ACHN (cell line): ENCODE measurements at regions not wholly inside any gene's neighbourhood (a gene's known extent, or its start where the extent isn't known, plus 50 kb on each side); places are given as distances from the start of the nearest gene placed in this dataset.
A peak's percentile ranks its signal among the peaks of the same experiment; 100 is the strongest.

Source experiments
- DNase-seq: peaks from one replicate; pipeline ENCODE4 v3.0.0-alpha.2; 2015
- in situ Hi-C: cut with HindIII; loops from 2 replicates; pipeline ENCODE4 v1.10.0; 2017; ENCODE audit warnings: low sequenced_read_pairs, low pct_ligation_motif_present, low pct_unique_long_range_greater_than_20kb

DNA sequence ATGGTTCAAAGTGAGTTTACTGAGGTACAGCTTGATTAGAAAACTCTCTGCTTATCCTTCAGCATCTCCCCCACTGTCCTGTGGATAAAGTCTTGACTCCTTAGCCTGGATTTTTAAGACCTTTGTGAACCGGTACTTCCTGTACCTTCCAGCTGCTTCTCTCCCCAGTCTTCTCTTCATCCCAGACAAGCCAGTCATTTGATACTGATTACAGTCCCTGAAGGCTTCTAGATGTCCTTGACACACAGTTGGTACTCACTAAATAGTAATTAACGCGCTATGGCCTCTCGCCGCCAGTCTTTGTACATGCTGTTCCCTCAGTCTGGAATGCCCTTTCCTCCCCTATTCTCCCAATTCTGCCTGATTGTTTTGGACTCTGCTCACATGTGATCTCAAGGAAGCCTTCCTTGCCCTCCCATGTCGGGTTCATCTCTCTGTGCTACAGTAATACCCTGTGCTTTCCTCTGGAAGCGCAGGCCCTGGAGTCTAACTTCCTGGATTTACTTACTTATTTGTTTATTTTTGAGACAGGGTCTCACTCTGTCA, 50.6 kb upstream of the PTGR2 start:
- in situ Hi-C loops: no loop called here
- DNase-seq: no peak

- in situ Hi-C loops: no loop called here
- no peak for DNase-seq
Measured at GRCh38 chr14:73797543-73798265, 53.9 kb upstream of the PTGR2 start.

GRCh38 chr14:73796893-73797542, 54.6 kb upstream of the PTGR2 start:
- in situ Hi-C loops: no loop called here
- DNase-seq: no peak

- in situ Hi-C loops: no loop called here
Measured at GRCh38 chr14:73796415-73796814, 55.2 kb upstream of the PTGR2 start.

DNA sequence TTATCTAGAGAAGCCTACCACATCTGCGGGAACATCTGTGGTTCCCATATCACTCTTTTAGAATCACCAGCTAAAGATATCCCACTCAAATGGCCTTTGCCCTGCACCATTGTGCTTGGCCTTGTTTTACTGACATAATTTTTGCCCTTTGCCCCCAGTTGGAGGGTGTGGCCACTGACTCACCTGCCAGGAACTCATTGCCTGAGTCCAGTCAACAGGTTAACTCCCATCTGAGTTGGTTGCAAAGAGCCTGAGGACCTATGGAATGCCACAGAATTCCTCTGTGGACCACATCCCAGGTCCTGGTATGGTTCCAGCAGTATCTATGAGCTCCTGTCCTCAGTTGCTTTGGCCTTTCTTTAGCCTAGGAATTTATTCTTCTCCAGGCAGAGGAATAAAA, 55.7 kb upstream of the PTGR2 start:
- in situ Hi-C loops: no loop called here
- peak; percentile 83 for DNase-seq

More at GRCh38 chr14:73796415-73796814, 55.2 kb upstream of the PTGR2 start:
- DNase-seq: no peak

- in situ Hi-C loops: no loop called here
- DNase-seq: no peak
Measured at GRCh38 chr14:73795466-73795865, 56.2 kb upstream of the PTGR2 start.

- in situ Hi-C loops: no loop called here
- DNase-seq: no peak
Measured at GRCh38 chr14:73794146-73794545, 57.5 kb upstream of the PTGR2 start.

GRCh38 chr14:73792481-73792880, 59.1 kb upstream of the PTGR2 start:
- in situ Hi-C loops: no loop called here
- DNase-seq: no peak

DNA sequence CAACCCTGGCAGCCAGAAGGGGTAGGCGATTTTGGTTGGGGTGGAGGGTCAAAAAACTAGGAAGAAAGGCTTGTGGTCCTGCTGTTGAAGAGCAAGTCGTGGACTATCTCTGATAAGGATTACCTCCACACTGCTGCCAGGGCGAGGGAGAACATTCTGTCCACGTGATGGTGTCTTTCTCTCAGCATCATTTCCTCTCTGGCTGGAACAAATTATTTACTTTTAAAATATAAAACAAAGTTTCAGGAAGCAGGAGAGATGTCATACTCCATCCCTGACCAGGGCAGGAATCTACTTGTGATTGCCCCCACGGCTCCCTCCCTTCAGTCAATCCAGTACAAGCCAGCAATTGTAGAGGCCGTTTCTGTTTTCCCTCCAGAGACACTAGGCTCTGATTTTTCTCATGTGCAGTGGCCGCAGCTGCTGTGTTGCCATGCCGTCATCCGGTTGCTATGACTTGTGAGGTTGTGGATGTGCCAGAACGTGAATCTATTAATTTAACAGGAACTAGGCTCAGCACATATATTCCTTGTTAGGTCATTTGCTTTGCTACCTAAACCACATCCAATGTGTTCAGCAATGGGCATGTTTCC, 61.5 kb upstream of the PTGR2 start:
- in situ Hi-C loops: no loop called here
- DNase-seq: no peak

GRCh38 chr14:73788701-73789551, 62.7 kb upstream of the PTGR2 start:
- no peak for DNase-seq
- in situ Hi-C loops: no loop called here

DNA sequence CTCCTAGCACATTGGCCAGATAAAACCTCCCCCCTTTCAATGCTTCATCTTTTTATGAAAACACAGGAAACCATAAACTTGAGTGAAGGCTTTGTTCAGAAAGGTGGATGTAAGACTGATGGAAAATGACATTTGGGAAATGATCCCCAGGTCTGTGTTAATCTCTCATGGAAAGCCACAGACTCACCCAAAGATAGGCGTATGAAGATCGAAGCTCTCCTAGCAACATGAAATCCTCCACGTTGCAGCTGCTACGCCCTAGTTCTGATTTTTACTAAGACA, 63.4 kb upstream of the PTGR2 start:
- DNase-seq: no peak
- in situ Hi-C loops: no loop called here

- no peak for DNase-seq
- in situ Hi-C loops: no loop called here
Measured at GRCh38 chr14:73787486-73788316, 63.9 kb upstream of the PTGR2 start.

- peak; percentile 39 for DNase-seq
- in situ Hi-C loops: no loop called here
Measured at GRCh38 chr14:73786636-73787485, 64.8 kb upstream of the PTGR2 start.

- DNase-seq: peak; percentile 75
Measured at GRCh38 chr14:73785834-73786635, 65.6 kb upstream of the PTGR2 start.

DNA sequence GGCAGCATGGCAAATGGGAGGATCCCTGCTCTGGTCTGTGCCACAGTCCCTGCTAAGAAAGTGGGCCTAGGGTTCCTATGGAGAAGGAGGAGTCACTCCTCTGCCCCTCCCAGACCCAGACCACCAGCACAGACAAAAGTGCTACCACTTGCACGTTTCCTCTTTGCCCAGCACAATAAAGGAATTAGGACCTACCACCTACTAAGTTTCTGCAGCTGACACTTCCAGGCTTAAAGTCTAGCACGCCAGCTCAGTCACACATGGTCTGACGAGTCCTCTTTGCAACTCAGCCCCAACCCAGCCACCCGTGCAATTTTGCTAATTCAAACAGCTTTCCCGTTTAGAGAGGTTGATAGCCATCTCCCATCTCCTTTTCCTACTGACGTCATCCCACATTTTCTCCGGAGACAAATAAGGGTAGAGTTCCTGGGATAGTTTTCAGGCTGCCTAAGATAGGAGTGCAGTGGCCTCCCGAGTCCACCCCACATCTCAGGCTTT, 66.2 kb upstream of the PTGR2 start:
- in situ Hi-C loops: no loop called here
- DNase-seq: peak; percentile 75

More at GRCh38 chr14:73785834-73786635, 65.6 kb upstream of the PTGR2 start:
- in situ Hi-C loops: no loop called here

DNA sequence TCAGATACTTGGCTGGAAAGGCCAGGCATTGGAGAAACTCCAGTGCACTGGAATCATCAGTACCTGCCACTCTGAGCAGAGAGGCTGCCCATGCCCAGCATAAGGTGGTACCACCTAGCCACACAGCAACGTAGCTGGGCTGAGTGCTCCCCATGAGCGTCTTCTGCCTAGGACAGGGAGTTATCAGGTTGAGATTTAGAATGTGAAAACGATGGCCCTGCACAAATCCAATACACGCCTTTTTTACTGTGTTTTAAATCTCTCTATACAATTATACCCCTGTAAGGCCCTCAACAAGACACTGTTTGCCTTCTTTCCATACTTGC, 66.7 kb upstream of the PTGR2 start:
- no peak for DNase-seq
- in situ Hi-C loops: no loop called here
